ENCODE measurements at regions not wholly inside any gene's neighbourhood (a gene's known extent, or its start where the extent isn't known, plus 50 kb on each side); places are given as distances from the start of the nearest gene placed in this dataset.

DNA sequence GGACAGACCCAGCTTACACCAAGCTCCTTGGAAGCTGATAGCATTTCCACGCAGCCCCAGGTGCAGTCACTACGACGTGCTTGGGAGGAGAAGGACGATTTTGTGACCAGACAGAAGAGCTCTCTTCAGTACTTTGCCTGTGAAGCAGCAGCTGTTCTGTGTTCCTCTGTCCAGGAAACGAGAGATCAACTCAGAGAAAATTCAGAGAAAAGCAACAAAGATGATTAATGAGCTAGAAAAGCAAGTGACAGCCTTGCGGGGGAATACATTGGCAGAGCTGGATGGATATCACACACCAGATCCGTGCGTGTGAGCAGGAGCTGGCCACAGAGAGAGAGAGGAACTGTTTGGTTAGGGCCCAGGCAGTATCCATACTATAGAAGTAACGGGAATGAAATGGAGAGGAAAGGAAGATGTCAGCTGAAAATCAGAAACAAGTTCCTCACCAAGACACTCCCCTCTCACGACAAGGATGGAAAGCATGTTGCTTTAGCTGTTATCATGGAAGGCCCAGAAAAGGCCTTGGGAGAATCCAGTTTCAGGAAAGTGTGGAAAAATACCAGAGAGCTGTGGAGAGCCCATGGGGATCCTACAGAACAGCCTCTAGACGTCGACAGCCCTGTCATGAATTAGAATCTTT is 106.2 kb downstream of the TOMM20 start:
- TF ChIP-seq, protein P1, sequence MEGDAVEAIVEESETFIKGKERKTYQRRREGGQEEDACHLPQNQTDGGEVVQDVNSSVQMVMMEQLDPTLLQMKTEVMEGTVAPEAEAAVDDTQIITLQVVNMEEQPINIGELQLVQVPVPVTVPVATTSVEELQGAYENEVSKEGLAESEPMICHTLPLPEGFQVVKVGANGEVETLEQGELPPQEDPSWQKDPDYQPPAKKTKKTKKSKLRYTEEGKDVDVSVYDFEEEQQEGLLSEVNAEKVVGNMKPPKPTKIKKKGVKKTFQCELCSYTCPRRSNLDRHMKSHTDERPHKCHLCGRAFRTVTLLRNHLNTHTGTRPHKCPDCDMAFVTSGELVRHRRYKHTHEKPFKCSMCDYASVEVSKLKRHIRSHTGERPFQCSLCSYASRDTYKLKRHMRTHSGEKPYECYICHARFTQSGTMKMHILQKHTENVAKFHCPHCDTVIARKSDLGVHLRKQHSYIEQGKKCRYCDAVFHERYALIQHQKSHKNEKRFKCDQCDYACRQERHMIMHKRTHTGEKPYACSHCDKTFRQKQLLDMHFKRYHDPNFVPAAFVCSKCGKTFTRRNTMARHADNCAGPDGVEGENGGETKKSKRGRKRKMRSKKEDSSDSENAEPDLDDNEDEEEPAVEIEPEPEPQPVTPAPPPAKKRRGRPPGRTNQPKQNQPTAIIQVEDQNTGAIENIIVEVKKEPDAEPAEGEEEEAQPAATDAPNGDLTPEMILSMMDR (IDR thresholded peaks at IDR 0.05): no peak
- no peak for TF ChIP-seq EZH2phosphoT487 (IDR thresholded peaks at IDR 0.05)
- TF ChIP-seq EZH2 (IDR thresholded peaks at IDR 0.05): no peak

Measured in neural progenitor cell (in vitro differentiated cells).